ENCODE measurements at regions not wholly inside any gene's neighbourhood (a gene's known extent, or its start where the extent isn't known, plus 50 kb on each side); places are given as distances from the start of the nearest gene placed in this dataset.
"Not testable (repeated sequence)": the region's sequence is repeated elsewhere in the genome, so short reads cannot be mapped to it uniquely, and the experiment has no call there.

DNA sequence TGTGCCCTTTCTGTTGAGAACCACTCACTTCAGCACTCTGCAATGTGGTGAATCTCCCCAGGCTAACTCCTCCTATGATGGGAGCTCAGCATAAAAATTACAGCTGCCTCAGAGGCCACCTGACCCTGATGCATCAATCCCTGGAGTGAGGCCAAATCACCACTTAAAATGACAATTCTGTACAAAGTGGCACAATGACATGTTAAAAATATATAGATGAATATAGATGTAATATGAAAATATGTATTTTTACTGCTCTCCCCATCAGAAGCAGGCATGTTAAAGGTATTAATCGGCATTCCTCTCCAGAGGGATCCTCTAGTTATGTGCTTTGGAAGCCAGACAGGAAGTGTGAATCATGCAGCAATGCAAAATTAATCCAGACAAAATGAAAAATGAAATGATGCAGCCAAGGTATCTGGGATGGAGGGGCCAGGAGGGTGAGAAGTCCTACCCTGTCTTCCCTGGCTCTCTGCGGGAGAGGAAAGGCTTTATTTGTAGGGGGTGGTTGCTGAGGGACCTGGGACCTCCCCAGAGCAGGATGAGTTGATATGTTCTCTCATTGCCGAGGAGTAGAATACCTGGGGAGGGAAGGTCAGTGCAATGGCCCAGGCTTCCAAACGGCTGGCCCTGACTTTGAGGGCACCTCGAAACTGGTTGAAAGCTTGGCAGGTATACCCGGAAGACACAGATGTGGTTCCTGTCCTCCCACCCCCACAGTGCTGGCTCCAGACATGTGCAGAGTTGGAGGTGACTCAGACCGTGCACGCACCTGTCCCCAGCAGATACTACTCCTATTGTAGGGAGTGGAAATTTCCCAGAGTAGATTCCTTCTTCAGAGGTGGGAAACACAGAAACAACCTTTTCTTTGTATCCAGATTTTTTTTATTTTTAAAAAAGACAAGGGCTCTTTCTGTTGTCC, 347.9 kb upstream of the NCAM1 start:
- Mint-ChIP-seq H3K27ac (no peak overlapping the region), H3K36me3 (ENCODE audit: low read depth) (no peaks in the 10 kb centered on the region), H3K27me3 (peaks cover 6% of the 10 kb centered on the region), H3K9me3 (no peaks in the 10 kb centered on the region), H3K4me1 (no peaks in the 10 kb centered on the region), H3K4me3 (no peak overlapping the region)
- ATAC-seq (no peak), DNase-seq (no peak)

- Mint-ChIP-seq H3K36me3 (ENCODE audit: low read depth) (no peaks in the 10 kb centered on the region), H3K9me3 (no peaks in the 10 kb centered on the region), H3K27me3 (peaks cover 7% of the 10 kb centered on the region), H3K4me3 (no peak overlapping the region), H3K27ac (no peak overlapping the region), H3K4me1 (no peaks in the 10 kb centered on the region)
- ATAC-seq, result no peak
- DNase-seq, result no peak
Observed at GRCh38 chr11:112614605-112615004, 346.6 kb upstream of the NCAM1 start.

DNA sequence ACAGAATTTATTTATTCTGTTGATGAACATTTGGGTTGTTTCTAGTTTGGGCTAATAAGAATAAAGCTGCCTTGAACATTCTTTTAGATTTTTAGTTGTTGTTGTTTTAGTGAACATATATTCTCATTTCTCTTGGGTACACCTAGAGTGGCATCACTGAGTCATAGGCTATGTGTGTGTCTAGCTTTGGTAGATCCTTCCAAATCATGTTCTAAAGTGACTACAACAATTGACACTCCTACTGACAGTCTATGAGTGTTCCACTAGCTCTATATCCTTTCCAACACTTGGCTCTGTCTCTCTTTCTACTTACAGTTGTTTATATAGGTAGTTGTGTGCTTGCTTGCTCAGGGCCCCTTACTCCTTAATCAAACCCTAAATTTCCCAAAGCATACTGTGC, 346.0 kb upstream of the NCAM1 start:
- Mint-ChIP-seq H3K36me3 (ENCODE audit: low read depth) (no peaks in the 10 kb centered on the region), H3K27ac (no peak overlapping the region), H3K9me3 (no peaks in the 10 kb centered on the region), H3K27me3 (peaks cover 7% of the 10 kb centered on the region), H3K4me3 (no peak overlapping the region), H3K4me1 (no peaks in the 10 kb centered on the region)
- DNase-seq (no peak), ATAC-seq (no peak)

GRCh38 chr11:112615891-112616290, 345.3 kb upstream of the NCAM1 start:
- ATAC-seq (no peak), DNase-seq (no peak)
- H3K27me3 Mint-ChIP-seq, result peaks cover 5% of the 10 kb centered on the region
- H3K4me3 Mint-ChIP-seq, result no peak overlapping the region
- no peak overlapping the region for H3K27ac Mint-ChIP-seq
- no peaks in the 10 kb centered on the region for H3K36me3 Mint-ChIP-seq (ENCODE audit: low read depth)
- H3K9me3 Mint-ChIP-seq, result no peaks in the 10 kb centered on the region
- no peaks in the 10 kb centered on the region for H3K4me1 Mint-ChIP-seq

- H3K27ac Mint-ChIP-seq, result no peak overlapping the region
Observed at GRCh38 chr11:112616327-112617097, 344.7 kb upstream of the NCAM1 start.

DNA sequence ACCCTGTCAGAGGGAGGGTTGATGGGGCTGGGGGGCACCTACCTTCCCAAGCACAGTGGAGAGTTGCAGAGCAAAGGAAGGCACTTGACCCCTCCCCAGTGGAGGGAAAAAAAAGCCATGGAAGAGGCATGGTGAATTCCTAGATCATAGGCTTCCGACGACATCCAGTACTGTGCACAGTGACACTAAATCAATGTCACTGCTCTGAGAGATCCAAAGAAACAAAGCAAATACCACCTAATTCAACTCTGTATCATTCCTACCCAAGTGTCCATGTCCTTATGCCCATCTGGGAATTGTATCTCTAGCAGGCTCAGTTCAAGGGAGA, 344.2 kb upstream of the NCAM1 start:
- H3K4me3 Mint-ChIP-seq, result no peak overlapping the region
- H3K36me3 Mint-ChIP-seq (ENCODE audit: low read depth), result no peaks in the 10 kb centered on the region
- no peak overlapping the region for H3K27ac Mint-ChIP-seq
- DNase-seq (no peak), ATAC-seq (no peak)
- H3K27me3 Mint-ChIP-seq, result peaks cover 5% of the 10 kb centered on the region
- no peaks in the 10 kb centered on the region for H3K4me1 Mint-ChIP-seq
- H3K9me3 Mint-ChIP-seq, result no peaks in the 10 kb centered on the region

More at GRCh38 chr11:112616327-112617097, 344.7 kb upstream of the NCAM1 start:
- DNase-seq (no peak), ATAC-seq (no peak)
- peaks cover 5% of the 10 kb centered on the region for H3K27me3 Mint-ChIP-seq
- no peaks in the 10 kb centered on the region for H3K9me3 Mint-ChIP-seq
- no peaks in the 10 kb centered on the region for H3K36me3 Mint-ChIP-seq (ENCODE audit: low read depth)
- no peak overlapping the region for H3K4me3 Mint-ChIP-seq
- no peaks in the 10 kb centered on the region for H3K4me1 Mint-ChIP-seq

GRCh38 chr11:112617977-112618826, 343.0 kb upstream of the NCAM1 start:
- no peak overlapping the region for H3K27ac Mint-ChIP-seq
- H3K27me3 Mint-ChIP-seq, result peaks cover 7% of the 10 kb centered on the region
- H3K4me3 Mint-ChIP-seq, result no peak overlapping the region
- no peak for DNase-seq
- H3K36me3 Mint-ChIP-seq (ENCODE audit: low read depth), result no peaks in the 10 kb centered on the region
- no peaks in the 10 kb centered on the region for H3K4me1 Mint-ChIP-seq
- ATAC-seq, result no peak
- H3K9me3 Mint-ChIP-seq, result no peaks in the 10 kb centered on the region

GRCh38 chr11:112619106-112619505, 342.1 kb upstream of the NCAM1 start:
- no peaks in the 10 kb centered on the region for H3K4me1 Mint-ChIP-seq
- DNase-seq (no peak), ATAC-seq (no peak)
- no peak overlapping the region for H3K27ac Mint-ChIP-seq
- peaks cover 5% of the 10 kb centered on the region for H3K27me3 Mint-ChIP-seq
- H3K9me3 Mint-ChIP-seq, result no peaks in the 10 kb centered on the region
- H3K36me3 Mint-ChIP-seq (ENCODE audit: low read depth), result no peaks in the 10 kb centered on the region
- H3K4me3 Mint-ChIP-seq, result no peak overlapping the region

GRCh38 chr11:112620621-112621394, 340.4 kb upstream of the NCAM1 start:
- Mint-ChIP-seq H3K4me1 (no peaks in the 10 kb centered on the region), H3K9me3 (no peaks in the 10 kb centered on the region), H3K4me3 (no peak overlapping the region), H3K36me3 (ENCODE audit: low read depth) (no peaks in the 10 kb centered on the region), H3K27me3 (peaks cover 8% of the 10 kb centered on the region), H3K27ac (no peak overlapping the region)
- no peak for DNase-seq
- no peak for ATAC-seq

DNA sequence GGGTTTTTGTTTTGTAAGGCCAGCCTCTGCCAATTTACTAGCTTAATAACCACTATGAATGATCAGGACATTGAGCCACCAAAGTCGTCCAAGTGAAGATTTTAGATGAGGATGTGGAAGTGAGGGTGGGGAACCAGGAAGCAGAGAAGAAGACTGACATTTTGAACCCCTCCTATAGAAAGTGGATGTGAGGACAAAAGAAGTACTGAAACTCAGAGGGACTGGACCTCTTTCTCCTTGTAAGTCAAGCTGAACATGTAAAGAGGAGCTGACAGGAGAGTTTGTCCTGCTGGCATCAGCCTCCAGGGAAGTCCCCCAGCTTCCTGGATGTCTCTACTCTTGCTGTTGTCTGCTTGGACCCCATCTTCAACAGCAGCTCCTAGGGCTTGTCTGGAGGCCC, 338.2 kb upstream of the NCAM1 start:
- H3K9me3 Mint-ChIP-seq, result no peaks in the 10 kb centered on the region
- DNase-seq (no peak), ATAC-seq (no peak)
- H3K4me1 Mint-ChIP-seq, result no peaks in the 10 kb centered on the region
- H3K36me3 Mint-ChIP-seq (ENCODE audit: low read depth), result no peaks in the 10 kb centered on the region
- H3K27me3 Mint-ChIP-seq, result peaks cover 10% of the 10 kb centered on the region
- H3K27ac Mint-ChIP-seq, result no peak overlapping the region
- H3K4me3 Mint-ChIP-seq, result no peak overlapping the region

DNA sequence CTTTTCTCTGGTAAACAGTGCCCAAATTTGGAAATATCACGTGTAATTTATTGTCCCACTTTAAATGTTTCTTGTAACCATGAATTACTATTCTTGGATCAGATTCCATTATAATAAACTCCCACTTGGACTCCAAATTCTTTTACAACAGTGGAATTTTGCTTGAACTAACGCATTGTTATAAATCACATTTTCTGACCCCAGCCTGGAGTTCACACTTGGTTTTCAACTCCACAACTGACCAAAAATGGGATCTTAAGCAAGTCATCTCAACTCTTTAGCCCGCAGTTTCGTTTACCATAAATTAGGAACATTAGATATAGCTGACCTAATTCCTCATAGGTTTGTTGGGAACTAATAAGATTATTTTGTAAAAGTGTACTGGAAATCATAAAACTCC, 336.8 kb upstream of the NCAM1 start:
- Mint-ChIP-seq H3K27me3 (peaks cover 7% of the 10 kb centered on the region), H3K4me1 (no peaks in the 10 kb centered on the region), H3K4me3 (no peak overlapping the region), H3K9me3 (no peaks in the 10 kb centered on the region), H3K36me3 (ENCODE audit: low read depth) (no peaks in the 10 kb centered on the region), H3K27ac (no peak overlapping the region)
- no peak for ATAC-seq
- no peak for DNase-seq

- not testable (repeated sequence) for H3K36me3 Mint-ChIP-seq (ENCODE audit: low read depth); ATAC-seq; H3K27me3 Mint-ChIP-seq; H3K9me3 Mint-ChIP-seq; H3K27ac Mint-ChIP-seq; H3K4me3 Mint-ChIP-seq; DNase-seq; H3K4me1 Mint-ChIP-seq
Observed at GRCh38 chr11:112624971-112625370, 336.2 kb upstream of the NCAM1 start.

DNA sequence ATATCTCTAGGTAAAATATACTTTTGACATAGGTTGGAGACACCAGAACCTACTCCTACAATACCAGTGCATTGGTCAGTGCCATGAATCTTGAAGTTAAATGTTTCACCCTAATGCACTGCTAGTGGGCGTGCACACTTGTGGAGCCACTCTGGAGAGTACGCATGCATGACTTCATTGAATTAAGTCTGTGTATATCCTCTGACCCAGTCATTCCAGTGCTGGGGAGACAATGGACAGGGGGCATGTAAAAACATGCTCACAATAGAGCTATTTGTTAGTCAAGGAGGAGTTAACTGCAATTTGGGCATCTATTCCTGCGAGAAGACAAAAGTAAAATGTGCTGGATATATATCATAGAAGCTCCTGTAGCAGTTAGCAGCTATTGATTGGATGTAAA, 335.4 kb upstream of the NCAM1 start:
- Mint-ChIP-seq H3K36me3 (ENCODE audit: low read depth) (no peaks in the 10 kb centered on the region), H3K4me1 (no peaks in the 10 kb centered on the region), H3K9me3 (no peaks in the 10 kb centered on the region), H3K4me3 (no peak overlapping the region), H3K27ac (no peak overlapping the region), H3K27me3 (peaks cover 7% of the 10 kb centered on the region)
- ATAC-seq (no peak), DNase-seq (no peak)

GRCh38 chr11:112626731-112627130, 334.5 kb upstream of the NCAM1 start:
- DNase-seq, result no peak
- Mint-ChIP-seq H3K9me3 (no peaks in the 10 kb centered on the region), H3K36me3 (ENCODE audit: low read depth) (no peaks in the 10 kb centered on the region), H3K27me3 (peaks cover 9% of the 10 kb centered on the region), H3K4me1 (no peaks in the 10 kb centered on the region), H3K4me3 (no peak overlapping the region), H3K27ac (no peak overlapping the region)
- no peak for ATAC-seq

All from activated naive CD8-positive, alpha-beta T cell treated with anti-CD3 and anti-CD28 coated beads, Interleukin-2, amount 50 U/mL, for 24 hours (primary cell).